A673 (cell line): ENCODE measurements at regions not wholly inside any gene's neighbourhood (a gene's known extent, or its start where the extent isn't known, plus 50 kb on each side); places are given as distances from the start of the nearest gene placed in this dataset.

Experiments
- EZH2 ChIP-seq: fragments of 200-600 bp; sonication (generic); IDR thresholded peaks from 2 replicates; pipeline ENCODE4 v1.6.1; 2017; ENCODE audit warnings: borderline replicate concordance, low read depth, mild to moderate bottlenecking, mixed read lengths, antibody characterized with exemption, low read length; ENCODE audit not compliant: poor library complexity, severe bottlenecking
- TF ChIP-seq, protein P1 (sequence below): fragments of 300-800, 200-600 bp; sonication (generic); conservative IDR thresholded peaks from 2 replicates; pipeline ENCODE4 v1.5.1; 2017; ENCODE audit warnings: low read depth, mild to moderate bottlenecking, antibody characterized with exemption, low read length, moderate library complexity, mixed read lengths

- TF ChIP-seq, protein P1, sequence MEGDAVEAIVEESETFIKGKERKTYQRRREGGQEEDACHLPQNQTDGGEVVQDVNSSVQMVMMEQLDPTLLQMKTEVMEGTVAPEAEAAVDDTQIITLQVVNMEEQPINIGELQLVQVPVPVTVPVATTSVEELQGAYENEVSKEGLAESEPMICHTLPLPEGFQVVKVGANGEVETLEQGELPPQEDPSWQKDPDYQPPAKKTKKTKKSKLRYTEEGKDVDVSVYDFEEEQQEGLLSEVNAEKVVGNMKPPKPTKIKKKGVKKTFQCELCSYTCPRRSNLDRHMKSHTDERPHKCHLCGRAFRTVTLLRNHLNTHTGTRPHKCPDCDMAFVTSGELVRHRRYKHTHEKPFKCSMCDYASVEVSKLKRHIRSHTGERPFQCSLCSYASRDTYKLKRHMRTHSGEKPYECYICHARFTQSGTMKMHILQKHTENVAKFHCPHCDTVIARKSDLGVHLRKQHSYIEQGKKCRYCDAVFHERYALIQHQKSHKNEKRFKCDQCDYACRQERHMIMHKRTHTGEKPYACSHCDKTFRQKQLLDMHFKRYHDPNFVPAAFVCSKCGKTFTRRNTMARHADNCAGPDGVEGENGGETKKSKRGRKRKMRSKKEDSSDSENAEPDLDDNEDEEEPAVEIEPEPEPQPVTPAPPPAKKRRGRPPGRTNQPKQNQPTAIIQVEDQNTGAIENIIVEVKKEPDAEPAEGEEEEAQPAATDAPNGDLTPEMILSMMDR: no peak
- no peak for TF ChIP-seq EZH2
Observed at GRCh38 chr4:99762728-99763127, 53.9 kb upstream of the DAPP1 start.
